ENCODE measurements at regions not wholly inside any gene's neighbourhood (a gene's known extent, or its start where the extent isn't known, plus 50 kb on each side); places are given as distances from the start of the nearest gene placed in this dataset.

- no peak for DNase-seq (ENCODE audit: low read depth, low spot score)
These were observed 61.9 kb upstream of the BMP6 start for GRCh38 chr6:7664003-7664402.

GRCh38 chr6:7668936-7669335, 57.0 kb upstream of the BMP6 start:
- DNase-seq (ENCODE audit: low read depth, low spot score), result no peak

GRCh38 chr6:7669742-7670141, 56.2 kb upstream of the BMP6 start:
- no peak for DNase-seq (ENCODE audit: low read depth, low spot score)

- no peak for DNase-seq (ENCODE audit: low read depth, low spot score)
These were observed 54.8 kb upstream of the BMP6 start for GRCh38 chr6:7671076-7671475.

GRCh38 chr6:7671581-7671980, 54.3 kb upstream of the BMP6 start:
- DNase-seq (ENCODE audit: low read depth, low spot score), result no peak

GRCh38 chr6:7672066-7673062, 53.5 kb upstream of the BMP6 start:
- DNase-seq (ENCODE audit: low read depth, low spot score), result no peak

GRCh38 chr6:7673063-7673536, 52.8 kb upstream of the BMP6 start:
- DNase-seq (ENCODE audit: low read depth, low spot score), result peak; percentile 93

- no peak for DNase-seq (ENCODE audit: low read depth, low spot score)
These were observed 51.6 kb upstream of the BMP6 start for GRCh38 chr6:7674291-7674690.

GRCh38 chr6:7675353-7675945, 50.5 kb upstream of the BMP6 start:
- DNase-seq (ENCODE audit: low read depth, low spot score), result no peak
